Activated CD4-positive, alpha-beta T cell treated with anti-CD3 and anti-CD28 coated beads, Interleukin-2, amount 10 ng/mL, durations not matched to agents 24 days and 14 days (primary cell): ENCODE measurements at regions not wholly inside any gene's neighbourhood (a gene's known extent, or its start where the extent isn't known, plus 50 kb on each side); places are given as distances from the start of the nearest gene placed in this dataset.
"Not testable (repeated sequence)": the region's sequence is repeated elsewhere in the genome, so short reads cannot be mapped to it uniquely, and the experiment has no call there.

Experiments used
- DNase-seq: peaks from one replicate; pipeline ENCODE4 v3.0.0; 2022
- H3K27ac Mint-ChIP-seq: one replicate; pipeline ENCODE4 v1.8.0; 2022; ENCODE audit warnings: mild to moderate bottlenecking, mixed read lengths
- H3K27me3 Mint-ChIP-seq: one replicate; pipeline ENCODE4 v1.8.0; 2022; ENCODE audit warnings: mixed read lengths
- H3K36me3 Mint-ChIP-seq: one replicate; pipeline ENCODE4 v1.8.0; 2022; ENCODE audit warnings: low read depth, mild to moderate bottlenecking, mixed read lengths
- H3K4me1 Mint-ChIP-seq: one replicate; pipeline ENCODE4 v1.8.0; 2021; ENCODE audit warnings: mixed read lengths
- H3K4me3 Mint-ChIP-seq: one replicate; pipeline ENCODE4 v1.8.0; 2022; ENCODE audit warnings: mild to moderate bottlenecking, moderate library complexity, mixed read lengths
- H3K9me3 Mint-ChIP-seq: one replicate; pipeline ENCODE4 v1.8.0; 2021; ENCODE audit warnings: mixed read lengths
- intact Hi-C: fragments of 100-400 bp; cut with micrococcal nuclease; formaldehyde crosslinking; loops from one replicate; pipeline ENCODE4 v1.15.1; 2023

DNA sequence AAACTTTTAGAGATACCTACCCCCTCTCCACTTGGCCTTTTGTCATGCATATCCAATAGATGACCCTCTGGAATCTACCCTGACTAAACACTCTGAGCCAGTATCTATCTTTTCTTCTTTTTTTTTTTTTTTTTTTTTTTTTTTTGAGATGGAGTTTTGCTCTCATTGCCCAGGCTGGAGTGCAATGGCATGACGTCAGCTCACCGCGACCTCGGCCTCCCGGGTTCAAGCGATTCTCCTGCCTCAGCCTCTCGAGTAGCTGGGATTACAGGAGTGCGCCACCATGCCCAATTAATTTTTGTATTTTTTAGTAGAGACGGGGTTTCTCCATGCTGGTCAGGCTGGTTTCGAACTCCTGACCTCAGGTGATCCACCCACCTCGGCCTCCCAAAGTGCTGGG lies 50.8 kb upstream of the GRIN2B start:
- H3K27me3 Mint-ChIP-seq, H3K4me1 Mint-ChIP-seq, H3K36me3 Mint-ChIP-seq, H3K27ac Mint-ChIP-seq, H3K9me3 Mint-ChIP-seq, DNase-seq, H3K4me3 Mint-ChIP-seq, intact Hi-C loops: not testable (repeated sequence)

DNA sequence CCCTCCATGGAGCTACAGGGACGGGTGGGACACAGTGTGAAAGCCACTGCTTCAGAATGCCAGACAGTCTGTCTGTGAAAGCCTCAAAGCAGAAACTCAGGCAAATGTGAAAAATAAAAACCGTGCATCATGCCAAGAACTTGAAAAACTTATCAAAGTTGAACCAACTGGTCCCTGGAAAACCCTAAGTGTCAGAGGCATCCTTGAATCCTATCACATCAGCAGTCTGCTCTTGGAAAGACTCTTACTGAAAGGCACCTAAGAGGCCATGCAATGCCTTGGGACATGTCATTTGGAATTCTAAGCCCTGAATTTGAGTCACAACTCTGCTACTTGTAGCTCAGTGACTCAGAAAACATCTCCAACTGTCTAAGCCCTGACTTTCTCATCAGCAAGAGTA lies 62.4 kb upstream of the GRIN2B start:
- no peak for DNase-seq
- Mint-ChIP-seq H3K9me3 (peaks cover 8% of the 10 kb centered on the region), H3K36me3 (no peaks in the 10 kb centered on the region), H3K27me3 (no peaks in the 10 kb centered on the region), H3K4me3 (no peak overlapping the region), H3K27ac (no peak overlapping the region), H3K4me1 (no peaks in the 10 kb centered on the region)
- intact Hi-C loops: no loop called here

DNA sequence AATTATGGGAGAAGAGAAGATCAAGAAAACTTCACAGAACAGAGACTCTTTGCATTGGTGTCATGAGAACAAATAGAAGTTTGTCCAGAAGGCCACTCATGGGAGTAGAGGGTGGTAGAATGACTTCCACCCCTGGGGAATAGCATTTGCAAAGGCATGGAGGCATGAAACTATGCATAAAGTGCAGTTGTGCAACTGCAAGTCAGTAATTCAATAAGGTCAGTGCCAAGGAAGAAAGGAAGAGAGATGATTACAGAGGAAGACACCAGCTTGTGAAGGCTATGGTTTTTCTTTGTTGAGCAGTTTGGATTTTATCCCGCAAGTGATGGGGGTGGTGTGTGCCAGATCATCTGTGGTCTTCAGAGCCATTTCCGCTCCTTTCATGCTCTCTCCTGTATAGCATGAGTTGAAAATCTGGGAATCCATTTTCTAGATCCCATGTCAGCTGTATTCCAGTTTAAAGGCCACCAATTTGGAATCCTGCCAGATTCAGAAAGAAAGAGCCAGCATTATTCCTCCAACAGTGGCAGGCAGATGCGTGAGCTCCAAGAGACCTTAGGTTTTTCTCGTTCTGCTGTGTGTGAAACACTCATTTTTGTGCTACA lies 67.6 kb upstream of the GRIN2B start:
- DNase-seq: no peak
- no peak overlapping the region for H3K27ac Mint-ChIP-seq
- intact Hi-C loops: no loop called here
- H3K4me1 Mint-ChIP-seq: no peaks in the 10 kb centered on the region
- H3K36me3 Mint-ChIP-seq: no peaks in the 10 kb centered on the region
- no peaks in the 10 kb centered on the region for H3K27me3 Mint-ChIP-seq
- no peaks in the 10 kb centered on the region for H3K9me3 Mint-ChIP-seq
- no peak overlapping the region for H3K4me3 Mint-ChIP-seq

DNA sequence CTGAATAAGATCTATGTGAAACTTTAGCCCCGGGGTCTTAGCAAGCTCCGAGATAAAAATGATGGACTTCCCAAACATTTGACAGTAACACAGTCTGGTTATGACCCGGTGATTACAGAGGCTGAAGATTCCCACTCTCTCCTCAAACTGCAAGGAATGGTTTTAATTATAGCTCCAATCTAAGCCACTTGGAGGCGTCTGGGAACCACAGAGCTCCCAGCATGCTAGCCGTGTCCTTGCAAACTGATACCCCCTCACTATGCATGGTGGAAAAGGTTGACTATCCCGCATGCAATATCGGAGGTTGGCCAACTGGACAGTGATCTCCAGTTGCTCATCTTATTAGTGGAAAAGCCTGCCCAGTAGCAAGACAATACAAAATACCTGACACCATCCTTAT lies 76.5 kb upstream of the GRIN2B start:
- no peaks in the 10 kb centered on the region for H3K36me3 Mint-ChIP-seq
- H3K27me3 Mint-ChIP-seq: no peaks in the 10 kb centered on the region
- H3K4me3 Mint-ChIP-seq: no peak overlapping the region
- no peaks in the 10 kb centered on the region for H3K4me1 Mint-ChIP-seq
- intact Hi-C loops: no loop called here
- H3K9me3 Mint-ChIP-seq: no peaks in the 10 kb centered on the region
- no peak overlapping the region for H3K27ac Mint-ChIP-seq
- DNase-seq: no peak

DNA sequence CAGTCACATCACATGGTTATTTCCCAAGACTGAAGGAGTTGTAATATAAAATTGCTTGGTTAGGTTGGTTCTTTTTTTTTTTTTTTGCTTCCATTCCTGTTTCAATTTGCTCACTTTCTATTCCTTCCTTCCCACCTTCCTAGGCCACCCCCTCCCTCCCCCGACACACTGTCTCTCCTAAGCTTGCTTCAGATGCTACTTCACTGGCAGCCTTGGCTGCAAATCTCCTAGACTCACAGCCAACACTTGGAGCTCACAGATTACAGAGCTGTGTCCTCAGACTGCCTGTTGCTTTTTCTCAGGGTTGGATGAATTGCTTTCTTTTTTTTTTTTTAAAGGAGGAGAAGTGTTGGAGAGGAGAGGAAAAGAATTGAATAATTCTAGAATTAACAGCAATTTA lies 77.3 kb upstream of the GRIN2B start:
- intact Hi-C loops: no loop called here
- Mint-ChIP-seq H3K27me3 (no peaks in the 10 kb centered on the region), H3K4me3 (no peak overlapping the region), H3K4me1 (no peaks in the 10 kb centered on the region), H3K27ac (no peak overlapping the region), H3K36me3 (no peaks in the 10 kb centered on the region), H3K9me3 (no peaks in the 10 kb centered on the region)
- no peak for DNase-seq

DNA sequence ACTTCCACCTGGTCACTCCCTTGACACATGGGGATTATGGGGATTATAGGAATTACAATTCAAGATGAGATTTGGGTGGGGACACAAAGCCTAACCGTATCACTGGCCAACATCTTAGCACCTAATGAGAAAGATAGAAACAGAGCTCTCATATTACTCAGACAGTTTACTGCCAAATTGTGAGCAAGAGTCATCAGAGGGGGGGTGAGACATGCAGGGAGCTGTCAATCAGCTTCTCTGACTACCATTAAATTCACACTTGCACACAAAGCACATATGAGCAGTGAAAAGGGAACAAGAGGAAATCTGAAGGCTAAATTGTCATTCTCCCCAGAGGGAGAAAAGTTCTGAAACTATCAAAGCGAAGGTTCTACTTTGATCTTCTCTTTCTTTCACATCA lies 78.1 kb upstream of the GRIN2B start:
- Mint-ChIP-seq H3K27me3 (no peaks in the 10 kb centered on the region), H3K4me1 (no peaks in the 10 kb centered on the region), H3K4me3 (no peak overlapping the region), H3K36me3 (no peaks in the 10 kb centered on the region), H3K9me3 (no peaks in the 10 kb centered on the region), H3K27ac (no peak overlapping the region)
- no peak for DNase-seq
- intact Hi-C loops: no loop called here

DNA sequence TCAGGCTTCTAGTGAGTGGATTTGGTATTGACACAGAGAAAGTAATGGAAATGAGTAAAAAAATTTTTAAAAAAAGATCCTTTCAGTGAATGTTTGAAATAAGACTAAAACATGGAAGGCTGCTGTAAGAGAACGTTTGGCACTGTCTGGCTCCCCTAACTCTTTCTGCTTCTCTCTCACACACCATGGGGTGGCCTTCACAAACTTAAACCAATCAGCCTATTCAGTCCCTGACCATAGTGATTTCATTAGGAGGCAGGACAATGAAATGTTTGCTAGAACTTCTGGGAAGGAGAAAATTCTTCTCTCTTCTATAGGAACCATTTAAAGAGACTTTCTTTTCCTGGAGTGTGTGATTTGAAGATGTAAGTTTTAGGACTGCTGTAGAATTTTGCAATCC lies 84.2 kb upstream of the GRIN2B start:
- no peak for DNase-seq
- intact Hi-C loops: no loop called here

DNA sequence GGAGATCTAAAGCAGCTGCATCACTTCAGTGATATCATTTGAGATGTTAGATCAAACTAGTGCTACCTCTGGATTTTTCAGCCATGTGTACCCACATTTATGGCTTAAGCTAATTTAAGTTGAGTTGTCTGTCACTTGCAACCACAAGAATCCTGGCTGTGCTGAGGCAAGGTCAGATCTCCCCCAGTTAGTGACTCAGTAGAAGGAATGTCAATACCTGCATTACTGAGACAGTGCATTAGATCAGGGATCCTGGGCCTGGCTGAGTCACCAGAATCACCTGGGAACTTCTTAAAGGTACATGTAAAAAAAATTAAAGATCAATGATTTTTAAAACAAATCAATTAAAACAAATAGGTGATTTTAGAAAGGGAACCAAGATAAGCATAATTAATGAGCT lies 84.6 kb upstream of the GRIN2B start:
- no peak for DNase-seq
- Mint-ChIP-seq H3K27me3 (no peaks in the 10 kb centered on the region), H3K36me3 (no peaks in the 10 kb centered on the region), H3K4me3 (no peak overlapping the region), H3K9me3 (no peaks in the 10 kb centered on the region), H3K27ac (no peak overlapping the region), H3K4me1 (no peaks in the 10 kb centered on the region)
- intact Hi-C loops: no loop called here

More for the DNA sequence above, 84.2 kb upstream of the GRIN2B start:
- Mint-ChIP-seq H3K27ac (no peak overlapping the region), H3K36me3 (no peaks in the 10 kb centered on the region), H3K27me3 (no peaks in the 10 kb centered on the region), H3K4me3 (no peak overlapping the region), H3K9me3 (no peaks in the 10 kb centered on the region), H3K4me1 (no peaks in the 10 kb centered on the region)

DNA sequence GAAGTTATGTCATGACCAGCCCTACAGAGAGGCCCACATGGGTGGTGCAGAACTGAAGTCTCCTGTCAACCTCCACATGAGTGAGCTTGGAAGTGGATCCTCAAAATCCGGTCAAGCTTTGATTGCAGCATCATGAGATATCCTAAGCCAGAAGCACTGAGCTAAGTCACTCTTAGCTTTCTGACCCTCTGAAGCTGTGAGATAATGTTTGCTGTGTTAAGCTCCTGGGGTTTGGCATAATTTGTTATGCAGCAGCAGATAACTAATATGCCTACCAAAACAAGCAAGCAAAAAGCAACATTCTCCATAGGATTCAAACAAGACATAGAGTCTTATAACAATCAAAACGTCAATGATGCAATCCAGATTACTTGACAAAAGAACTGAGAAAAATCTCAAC lies 87.6 kb upstream of the GRIN2B start:
- intact Hi-C loops: no loop called here
- H3K4me1 Mint-ChIP-seq: no peaks in the 10 kb centered on the region
- H3K9me3 Mint-ChIP-seq: no peaks in the 10 kb centered on the region
- no peak for DNase-seq
- no peaks in the 10 kb centered on the region for H3K36me3 Mint-ChIP-seq
- H3K27ac Mint-ChIP-seq: no peak overlapping the region
- no peak overlapping the region for H3K4me3 Mint-ChIP-seq
- no peaks in the 10 kb centered on the region for H3K27me3 Mint-ChIP-seq

DNA sequence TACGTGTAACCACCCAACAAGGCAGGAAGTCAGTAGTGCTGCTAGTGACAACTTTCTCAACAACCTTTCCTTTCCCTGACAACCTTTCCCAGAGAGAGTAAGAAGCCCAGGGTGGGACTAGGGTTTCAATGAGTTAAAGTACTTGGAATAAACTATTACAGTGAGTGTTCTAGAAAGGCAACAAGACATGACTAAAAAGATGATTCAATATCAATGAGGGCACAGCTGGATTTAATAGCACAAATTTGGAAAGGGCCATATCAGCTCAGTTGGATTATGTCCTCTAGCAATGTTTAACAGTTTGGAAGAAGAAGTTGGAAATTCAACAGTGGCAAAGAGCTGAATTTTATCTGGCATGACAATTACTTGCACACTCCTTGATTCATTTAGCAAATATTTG lies 90.4 kb upstream of the GRIN2B start:
- Mint-ChIP-seq H3K27ac (no peak overlapping the region), H3K9me3 (no peaks in the 10 kb centered on the region), H3K4me1 (no peaks in the 10 kb centered on the region)

DNA sequence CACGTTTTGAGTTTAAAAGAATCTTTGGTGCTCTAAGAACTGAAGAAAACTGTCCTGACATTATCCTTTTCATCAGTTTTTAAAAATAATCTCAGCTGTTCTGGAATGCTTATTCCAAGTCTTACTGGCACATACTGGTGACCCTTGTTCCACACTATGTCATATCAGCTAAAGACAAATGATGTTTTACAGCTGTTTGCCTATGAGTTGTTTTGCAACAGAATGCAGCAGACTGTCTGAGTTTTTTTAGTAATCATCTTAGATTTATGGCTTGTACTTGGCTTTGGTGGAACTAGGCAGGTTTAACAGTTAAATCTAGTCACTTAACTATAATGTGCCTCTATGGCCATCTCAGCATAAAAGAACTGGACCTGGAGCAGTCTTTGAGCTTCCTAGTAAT lies 91.6 kb upstream of the GRIN2B start:
- H3K9me3 Mint-ChIP-seq: no peaks in the 10 kb centered on the region
- intact Hi-C loops: no loop called here
- no peaks in the 10 kb centered on the region for H3K36me3 Mint-ChIP-seq
- DNase-seq: no peak
- no peaks in the 10 kb centered on the region for H3K4me1 Mint-ChIP-seq
- H3K4me3 Mint-ChIP-seq: no peak overlapping the region
- H3K27me3 Mint-ChIP-seq: no peaks in the 10 kb centered on the region
- no peak overlapping the region for H3K27ac Mint-ChIP-seq

More for the DNA sequence above, 90.4 kb upstream of the GRIN2B start:
- intact Hi-C loops: no loop called here
- Mint-ChIP-seq H3K36me3 (no peaks in the 10 kb centered on the region), H3K27me3 (no peaks in the 10 kb centered on the region), H3K4me3 (no peak overlapping the region)
- DNase-seq: no peak

DNA sequence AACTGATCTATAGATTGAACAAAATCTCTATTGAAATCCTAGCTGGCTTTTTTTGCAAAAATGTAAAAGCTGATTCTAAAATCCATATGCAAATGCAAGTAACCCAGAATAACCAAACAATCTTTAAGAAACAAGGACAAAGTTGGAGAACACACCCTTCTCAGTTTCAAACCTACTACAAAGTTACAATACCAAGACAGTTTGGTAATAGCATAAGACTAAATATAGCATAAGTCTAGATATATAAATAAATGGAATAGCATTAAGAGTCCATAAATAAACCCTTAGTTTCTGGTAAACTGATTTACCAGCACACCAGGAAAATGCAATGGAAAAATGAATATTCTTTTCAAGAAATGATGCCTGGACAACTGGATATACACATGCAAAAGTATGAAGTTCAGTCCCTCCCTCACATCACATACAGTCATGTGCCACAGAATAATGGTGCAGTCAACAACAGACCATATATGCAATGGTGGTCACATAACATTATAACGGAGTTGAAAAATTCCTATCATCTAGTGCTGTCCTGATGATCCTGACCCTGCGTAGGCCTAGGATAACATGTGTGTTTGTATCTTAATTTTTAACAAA lies 94.5 kb upstream of the GRIN2B start:
- Mint-ChIP-seq H3K27ac (no peak overlapping the region), H3K4me1 (no peaks in the 10 kb centered on the region), H3K4me3 (no peak overlapping the region), H3K27me3 (no peaks in the 10 kb centered on the region), H3K36me3 (no peaks in the 10 kb centered on the region), H3K9me3 (no peaks in the 10 kb centered on the region)
- intact Hi-C loops: no loop called here
- DNase-seq: no peak

DNA sequence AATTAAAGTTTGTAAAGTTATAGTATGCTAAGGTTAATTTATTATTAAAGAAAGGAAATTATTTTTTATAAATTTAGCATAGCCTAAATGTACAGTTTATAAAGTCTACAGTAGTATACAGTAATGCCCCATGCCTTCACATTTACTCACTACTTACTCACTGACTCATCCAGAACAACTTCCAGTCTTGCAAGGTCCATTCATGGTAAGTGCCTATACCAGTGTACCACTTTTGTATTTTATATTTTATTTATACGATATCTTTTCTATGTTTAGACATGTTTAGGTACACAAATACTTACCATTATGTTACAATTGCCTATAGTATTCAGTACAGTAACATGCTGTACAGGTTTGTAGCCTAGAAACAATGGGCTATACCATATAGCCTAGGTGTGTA lies 95.1 kb upstream of the GRIN2B start:
- Mint-ChIP-seq H3K4me3 (no peak overlapping the region), H3K27ac (no peak overlapping the region), H3K27me3 (no peaks in the 10 kb centered on the region), H3K36me3 (no peaks in the 10 kb centered on the region), H3K9me3 (no peaks in the 10 kb centered on the region), H3K4me1 (no peaks in the 10 kb centered on the region)
- intact Hi-C loops: no loop called here
- DNase-seq: no peak

DNA sequence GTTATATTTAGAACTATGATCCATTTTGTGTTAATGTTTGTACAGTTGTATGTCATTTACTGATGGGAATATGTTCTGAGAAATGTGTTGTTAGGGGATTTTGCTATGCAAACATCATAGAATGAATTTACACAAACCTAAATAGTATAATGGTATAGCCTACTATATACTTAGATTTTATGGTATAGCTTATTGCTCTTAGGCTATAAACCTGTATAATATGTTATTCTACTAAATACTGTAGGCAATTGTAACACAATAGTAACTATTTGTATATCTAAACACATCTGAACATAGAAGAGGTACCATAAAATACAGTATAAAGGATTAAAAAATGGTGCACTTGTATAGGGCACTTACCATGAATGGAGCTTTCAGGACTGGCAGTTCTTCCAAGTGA lies 105.4 kb upstream of the GRIN2B start:
- intact Hi-C loops: no loop called here
- H3K36me3 Mint-ChIP-seq: no peaks in the 10 kb centered on the region
- no peak for DNase-seq
- no peak overlapping the region for H3K4me3 Mint-ChIP-seq
- no peaks in the 10 kb centered on the region for H3K4me1 Mint-ChIP-seq
- H3K27ac Mint-ChIP-seq: no peak overlapping the region
- peaks cover 3% of the 10 kb centered on the region for H3K9me3 Mint-ChIP-seq
- no peaks in the 10 kb centered on the region for H3K27me3 Mint-ChIP-seq

DNA sequence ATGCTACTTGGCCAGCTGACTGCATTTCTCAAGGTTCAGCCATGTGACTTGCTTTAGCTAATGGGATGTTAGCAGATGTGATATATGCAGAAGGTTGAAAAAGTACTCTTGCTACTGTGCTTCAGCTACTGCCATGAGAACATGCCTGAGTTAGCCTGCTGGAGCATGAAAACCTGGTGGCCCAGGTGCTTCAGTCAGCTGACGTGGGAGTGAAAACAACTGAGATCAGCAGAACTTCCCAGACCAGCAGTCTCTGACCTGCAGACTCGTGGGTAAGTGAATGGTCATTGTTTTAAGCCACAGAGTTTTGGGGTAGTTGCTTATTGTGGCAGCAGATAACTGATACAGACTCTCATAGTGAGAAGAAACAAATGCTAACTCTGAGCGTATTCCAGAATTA lies 118.6 kb upstream of the GRIN2B start:
- Mint-ChIP-seq H3K9me3 (no peaks in the 10 kb centered on the region), H3K27ac (no peak overlapping the region), H3K36me3 (no peaks in the 10 kb centered on the region), H3K4me3 (no peak overlapping the region), H3K27me3 (no peaks in the 10 kb centered on the region), H3K4me1 (no peaks in the 10 kb centered on the region)
- DNase-seq: no peak
- intact Hi-C loops: no loop called here
